GM12892 (cell line): ENCODE measurements at regions not wholly inside any gene's neighbourhood (a gene's known extent, or its start where the extent isn't known, plus 50 kb on each side); places are given as distances from the start of the nearest gene placed in this dataset.

Experiments
- POLR2A ChIP-seq: IDR thresholded peaks from 2 replicates; pipeline ENCODE4 v1.6.1; 2011; ENCODE audit warnings: low read depth, low read length, control low read depth
- POLR2AphosphoS5 ChIP-seq: IDR thresholded peaks from 2 replicates; pipeline ENCODE4 v1.6.1; 2011; ENCODE audit warnings: low read depth, low read length, control low read depth
- TAF1 ChIP-seq: IDR thresholded peaks from 2 replicates; pipeline ENCODE4 v1.6.1; 2011; ENCODE audit warnings: low read depth, mild to moderate bottlenecking, control low read depth, low read length, borderline replicate concordance

GRCh38 chr22:22169923-22170322, 74.7 kb upstream of the VPREB1 start:
- TF ChIP-seq POLR2A (no peak), POLR2AphosphoS5 (no peak), TAF1 (no peak)
